ENCODE measurements at regions not wholly inside any gene's neighbourhood (a gene's known extent, or its start where the extent isn't known, plus 50 kb on each side); places are given as distances from the start of the nearest gene placed in this dataset.

DNA sequence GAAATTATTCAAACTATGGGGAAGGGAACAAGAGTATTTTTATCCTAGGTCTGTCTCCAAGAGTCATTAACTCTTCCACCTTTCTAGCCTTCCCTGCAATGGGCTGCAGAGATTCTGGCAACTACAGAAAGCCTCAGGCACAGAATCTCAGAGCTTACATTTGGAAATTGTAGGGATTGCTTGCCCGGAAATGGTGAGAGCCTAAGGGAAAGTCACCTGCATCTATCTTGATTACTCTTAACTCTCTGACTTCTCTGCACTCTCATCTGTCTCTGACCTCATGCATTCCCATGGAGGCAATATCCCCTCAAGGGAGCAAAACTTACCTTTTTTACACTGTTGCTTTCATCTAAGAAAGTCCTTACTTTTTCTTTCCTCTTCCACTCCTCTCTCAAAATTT, 513.2 kb upstream of the MARCKS start:
- H3K4me1 ChIP-seq: no peaks in the 10 kb centered on the region
- TF ChIP-seq, protein P1, sequence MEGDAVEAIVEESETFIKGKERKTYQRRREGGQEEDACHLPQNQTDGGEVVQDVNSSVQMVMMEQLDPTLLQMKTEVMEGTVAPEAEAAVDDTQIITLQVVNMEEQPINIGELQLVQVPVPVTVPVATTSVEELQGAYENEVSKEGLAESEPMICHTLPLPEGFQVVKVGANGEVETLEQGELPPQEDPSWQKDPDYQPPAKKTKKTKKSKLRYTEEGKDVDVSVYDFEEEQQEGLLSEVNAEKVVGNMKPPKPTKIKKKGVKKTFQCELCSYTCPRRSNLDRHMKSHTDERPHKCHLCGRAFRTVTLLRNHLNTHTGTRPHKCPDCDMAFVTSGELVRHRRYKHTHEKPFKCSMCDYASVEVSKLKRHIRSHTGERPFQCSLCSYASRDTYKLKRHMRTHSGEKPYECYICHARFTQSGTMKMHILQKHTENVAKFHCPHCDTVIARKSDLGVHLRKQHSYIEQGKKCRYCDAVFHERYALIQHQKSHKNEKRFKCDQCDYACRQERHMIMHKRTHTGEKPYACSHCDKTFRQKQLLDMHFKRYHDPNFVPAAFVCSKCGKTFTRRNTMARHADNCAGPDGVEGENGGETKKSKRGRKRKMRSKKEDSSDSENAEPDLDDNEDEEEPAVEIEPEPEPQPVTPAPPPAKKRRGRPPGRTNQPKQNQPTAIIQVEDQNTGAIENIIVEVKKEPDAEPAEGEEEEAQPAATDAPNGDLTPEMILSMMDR (IDR thresholded peaks at IDR 0.05): no peak
- H3K36me3 ChIP-seq: no peaks in the 10 kb centered on the region
- no peaks in the 10 kb centered on the region for H3K27me3 ChIP-seq
- intact Hi-C loops (cut with DNase I): no loop called here
- H3K4me3 ChIP-seq: no peak overlapping the region
- no peak overlapping the region for H3K27ac ChIP-seq
- DNase-seq (no peak), ATAC-seq (no peak)
- no peaks in the 10 kb centered on the region for H3K9me3 ChIP-seq
- 57 to 96% methylated on average over 1 of the region's 1 CpG for WGBS, 2 donors

DNA sequence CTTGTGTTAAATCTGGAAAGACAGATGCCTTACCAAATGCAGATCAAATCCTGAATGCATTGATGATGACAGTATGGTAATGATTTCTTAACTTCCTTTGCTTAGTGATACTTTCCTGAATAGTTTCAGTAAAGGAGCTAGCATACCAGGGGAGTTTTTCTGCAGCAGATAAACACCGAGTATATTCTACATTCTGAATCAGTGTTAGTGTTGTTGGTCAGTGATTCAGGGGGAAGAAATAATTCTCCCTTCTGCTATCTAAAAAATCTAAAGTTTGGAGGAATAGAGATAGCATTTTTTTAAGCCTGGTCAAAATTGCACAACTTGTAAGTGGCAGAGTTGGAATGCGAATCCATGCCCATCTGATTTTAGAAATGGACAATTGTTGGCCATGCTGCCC, 512.2 kb upstream of the MARCKS start:
- Histone ChIP-seq H3K27me3 (no peaks in the 10 kb centered on the region), H3K27ac (no peak overlapping the region), H3K9me3 (no peaks in the 10 kb centered on the region), H3K36me3 (no peaks in the 10 kb centered on the region), H3K4me1 (peaks cover 0 to 4% (median 0%) of the 10 kb centered on the region in 9 donors), H3K4me3 (no peak overlapping the region)
- no peak for DNase-seq
- 91 to 93% methylated on average over 2 of the region's 2 CpGs for WGBS, 2 donors
- TF ChIP-seq, protein P1 (IDR thresholded peaks at IDR 0.05): no peak
- intact Hi-C loops (cut with DNase I): no loop called here
- ATAC-seq: no peak

DNA sequence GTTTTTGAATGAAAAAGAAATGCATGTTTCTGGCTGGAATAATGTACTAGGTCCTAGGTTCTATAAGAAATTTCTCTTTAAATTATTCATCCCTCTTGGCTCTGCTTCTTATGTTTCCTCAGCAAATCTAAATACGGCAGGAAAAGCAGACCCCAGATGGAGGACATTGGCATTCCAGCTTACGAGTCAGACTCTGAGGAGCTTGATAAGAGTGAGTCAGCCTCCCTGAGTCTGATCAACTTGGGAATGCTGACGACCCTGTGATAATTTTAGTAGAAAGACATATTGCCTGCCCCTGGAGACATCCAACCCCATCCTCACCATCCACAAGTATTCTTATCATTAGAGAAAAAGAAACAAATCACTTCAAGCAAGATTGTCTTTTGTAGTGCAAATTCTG, 509.7 kb upstream of the MARCKS start:
- Histone ChIP-seq H3K9me3 (no peaks in the 10 kb centered on the region), H3K4me1 (peaks cover 0 to 27% (median 22%) of the 10 kb centered on the region in 9 donors), H3K27ac (no peak overlapping the region), H3K27me3 (no peaks in the 10 kb centered on the region), H3K4me3 (no peak overlapping the region), H3K36me3 (no peaks in the 10 kb centered on the region)
- intact Hi-C loops (cut with DNase I): no loop called here
- DNase-seq: no peak
- TF ChIP-seq, protein P1 (IDR thresholded peaks at IDR 0.05): no peak
- no peak for ATAC-seq
- 45 to 54% methylated on average over 3 of the region's 3 CpGs for WGBS, 2 donors

DNA sequence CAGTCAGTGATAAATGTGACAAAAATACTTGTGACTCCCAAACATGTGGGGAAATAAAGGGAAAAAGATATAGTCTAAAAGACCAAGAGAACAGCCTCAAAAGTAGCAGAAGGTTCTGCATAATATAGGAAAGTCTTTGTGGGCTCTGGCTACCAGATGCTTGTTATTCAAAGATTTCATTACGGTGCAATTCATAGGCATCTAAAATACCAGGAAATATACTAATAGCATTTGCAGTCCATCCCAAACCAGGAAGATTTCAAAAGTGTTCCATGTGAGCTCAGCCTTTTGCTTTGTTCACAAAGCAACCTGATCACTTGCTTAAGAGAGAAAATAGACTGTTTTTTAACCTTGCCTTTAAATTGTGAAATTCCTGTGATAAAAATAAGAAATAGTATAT, 506.7 kb upstream of the MARCKS start:
- no peaks in the 10 kb centered on the region for H3K27me3 ChIP-seq
- no peaks in the 10 kb centered on the region for H3K36me3 ChIP-seq
- H3K27ac ChIP-seq: peak overlapping the region in 6 of 10 donors; percentile 16 to 35 (median 20)
- intact Hi-C loops (cut with DNase I): no loop called here
- ATAC-seq (no peak), DNase-seq (no peak)
- H3K9me3 ChIP-seq: no peaks in the 10 kb centered on the region
- H3K4me1 ChIP-seq: peaks cover 0 to 31% (median 22%) of the 10 kb centered on the region in 9 donors
- no peak overlapping the region for H3K4me3 ChIP-seq
- WGBS, 2 donors: 23 to 24% methylated on average over 1 of the region's 1 CpG
- TF ChIP-seq, protein P1 (IDR thresholded peaks at IDR 0.05): no peak
